Keratinocyte (primary cell): ENCODE measurements at regions not wholly inside any gene's neighbourhood (a gene's known extent, or its start where the extent isn't known, plus 50 kb on each side); places are given as distances from the start of the nearest gene placed in this dataset.

Experiments used
- CTCF ChIP-seq, 3 experiments: IDR thresholded peaks in 1 of 3; conservative IDR thresholded peaks in 1 of 3; optimal IDR thresholded peaks in 1 of 3; 2 replicates in 2 of 3; 3 replicates in 1 of 3; pipeline versions ENCODE3 to v1.5.1; 2011; ENCODE audit warnings: low read length in 3 of 3, mild to moderate bottlenecking in 3 of 3, moderate library complexity in 2 of 3, control low read depth in 1 of 3, inconsistent platforms in 1 of 3; ENCODE audit not compliant: insufficient read depth in 2 of 3; ENCODE audit errors: extremely low read depth in 1 of 3
- EZH2 ChIP-seq: IDR thresholded peaks from one replicate; pipeline ENCODE4 v1.6.1; 2012; ENCODE audit warnings: inconsistent platforms, mild to moderate bottlenecking, low read length, moderate library complexity

GRCh38 chr16:86968866-86969265 lies 348.3 kb downstream of the C16orf95 start:
- TF ChIP-seq CTCF (optimal IDR thresholded peaks at IDR 0.05 in 1 of 3, IDR thresholded peaks at IDR 0.05 in 1 of 3, conservative IDR thresholded peaks at IDR 0.05 in 1 of 3; ENCODE audit: extremely low read depth in 1 of 3, insufficient read depth in 2 of 3, low read length in 3 of 3) (no peak), EZH2 (no peak)
